WTC11 (cell line): ENCODE measurements at regions not wholly inside any gene's neighbourhood (a gene's known extent, or its start where the extent isn't known, plus 50 kb on each side); places are given as distances from the start of the nearest gene placed in this dataset.

ENCODE experiments used
- ATF1 ChIP-seq: sonication (generic); formaldehyde crosslinking; IDR thresholded peaks from 2 replicates; pipeline ENCODE4 v1.8.1; 2023; ENCODE audit warnings: mild to moderate bottlenecking, moderate library complexity, missing genetic modification reagents
- TF ChIP-seq, protein P1 (sequence below): fragments of 200-600 bp; IDR thresholded peaks from 2 replicates; pipeline ENCODE4 v1.8.0; 2022; ENCODE audit warnings: antibody characterized with exemption

DNA sequence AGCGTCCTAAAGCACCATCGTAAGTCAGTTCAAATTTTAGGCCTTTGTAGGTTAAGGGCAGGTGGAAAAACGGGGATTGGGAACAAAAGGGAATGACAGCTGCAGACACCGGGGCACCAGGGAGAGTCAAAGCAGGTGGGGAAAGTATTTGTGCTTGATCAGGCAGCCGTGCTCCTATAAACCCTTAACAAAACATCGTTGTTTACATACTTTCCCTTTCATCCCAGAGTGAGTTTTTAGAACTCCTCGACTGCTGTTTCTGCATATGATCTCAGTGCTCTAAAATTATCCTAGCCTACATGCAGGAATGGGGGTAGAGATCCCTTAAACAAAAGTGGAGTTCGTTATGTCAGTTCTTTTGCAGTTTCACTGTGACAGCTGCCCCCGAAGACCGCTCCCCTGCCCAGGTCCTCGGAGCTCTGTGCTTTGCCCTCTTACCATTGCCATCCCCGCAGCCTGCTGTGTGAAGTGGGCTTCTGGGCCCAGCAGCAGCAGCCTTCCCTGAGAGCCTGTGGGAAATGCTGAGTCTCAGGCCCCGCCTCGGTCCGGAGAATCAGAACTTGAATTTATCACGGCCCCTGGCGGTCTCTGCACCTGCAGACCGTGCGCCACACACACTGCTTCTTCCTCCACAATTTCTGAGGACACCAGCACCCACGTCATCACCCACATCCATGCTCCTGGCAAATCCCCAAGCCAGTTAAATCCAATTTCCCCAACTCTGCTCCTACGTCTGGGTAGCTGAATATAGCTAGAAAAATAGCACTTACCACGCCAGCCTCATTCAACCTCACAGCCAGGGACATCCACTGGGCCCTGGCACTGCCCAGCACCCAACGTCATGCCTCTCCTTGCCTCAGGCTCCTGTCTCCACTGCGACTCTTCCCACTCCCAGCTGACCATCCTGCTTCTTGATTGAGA lies 86.8 kb downstream of the NSUN2 start:
- TF ChIP-seq, protein P1, sequence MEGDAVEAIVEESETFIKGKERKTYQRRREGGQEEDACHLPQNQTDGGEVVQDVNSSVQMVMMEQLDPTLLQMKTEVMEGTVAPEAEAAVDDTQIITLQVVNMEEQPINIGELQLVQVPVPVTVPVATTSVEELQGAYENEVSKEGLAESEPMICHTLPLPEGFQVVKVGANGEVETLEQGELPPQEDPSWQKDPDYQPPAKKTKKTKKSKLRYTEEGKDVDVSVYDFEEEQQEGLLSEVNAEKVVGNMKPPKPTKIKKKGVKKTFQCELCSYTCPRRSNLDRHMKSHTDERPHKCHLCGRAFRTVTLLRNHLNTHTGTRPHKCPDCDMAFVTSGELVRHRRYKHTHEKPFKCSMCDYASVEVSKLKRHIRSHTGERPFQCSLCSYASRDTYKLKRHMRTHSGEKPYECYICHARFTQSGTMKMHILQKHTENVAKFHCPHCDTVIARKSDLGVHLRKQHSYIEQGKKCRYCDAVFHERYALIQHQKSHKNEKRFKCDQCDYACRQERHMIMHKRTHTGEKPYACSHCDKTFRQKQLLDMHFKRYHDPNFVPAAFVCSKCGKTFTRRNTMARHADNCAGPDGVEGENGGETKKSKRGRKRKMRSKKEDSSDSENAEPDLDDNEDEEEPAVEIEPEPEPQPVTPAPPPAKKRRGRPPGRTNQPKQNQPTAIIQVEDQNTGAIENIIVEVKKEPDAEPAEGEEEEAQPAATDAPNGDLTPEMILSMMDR = no peak
- TF ChIP-seq ATF1 (CRISPR knock-in tag) = no peak
